SKM-1 (cell line): ENCODE measurements at regions not wholly inside any gene's neighbourhood (a gene's known extent, or its start where the extent isn't known, plus 50 kb on each side); places are given as distances from the start of the nearest gene placed in this dataset.
"Not testable (repeated sequence)": the region's sequence is repeated elsewhere in the genome, so short reads cannot be mapped to it uniquely, and the experiment has no call there.

Experiments used
- DNase-seq: peaks from one replicate; lab custom pipeline; 2025; ENCODE audit not compliant: unreplicated experiment; lab: John Stamatoyannopoulos, UW

GRCh38 chr5:158521995-158522394, 577.7 kb downstream of the EBF1 start:
- no peak for DNase-seq

GRCh38 chr5:158519433-158520021, 580.2 kb downstream of the EBF1 start:
- DNase-seq, result no peak

GRCh38 chr5:158516521-158516920, 583.2 kb downstream of the EBF1 start:
- no peak for DNase-seq

- DNase-seq, result no peak
Measured at GRCh38 chr5:158514986-158515359, 584.7 kb downstream of the EBF1 start.

GRCh38 chr5:158514319-158514985, 585.3 kb downstream of the EBF1 start:
- no peak for DNase-seq

- DNase-seq, result no peak
Measured at GRCh38 chr5:158513490-158514318, 586.0 kb downstream of the EBF1 start.

- DNase-seq, result no peak
Measured at GRCh38 chr5:158511454-158511853, 588.3 kb downstream of the EBF1 start.

GRCh38 chr5:158510479-158510878, 589.2 kb downstream of the EBF1 start:
- DNase-seq, result no peak

- DNase-seq, result no peak
Measured at GRCh38 chr5:158506648-158507047, 593.1 kb downstream of the EBF1 start.

- DNase-seq, result peak; percentile 90
Measured at GRCh38 chr5:158502686-158503085, 597.0 kb downstream of the EBF1 start.

GRCh38 chr5:158499892-158500418, 599.8 kb downstream of the EBF1 start:
- DNase-seq, result no peak

GRCh38 chr5:158499075-158499891, 600.4 kb downstream of the EBF1 start:
- no peak for DNase-seq

GRCh38 chr5:158496624-158497023, 603.1 kb downstream of the EBF1 start:
- DNase-seq, result no peak

GRCh38 chr5:158494541-158494940, 605.2 kb downstream of the EBF1 start:
- no peak for DNase-seq

- DNase-seq, result not testable (repeated sequence)
Measured at GRCh38 chr5:158494044-158494443, 605.7 kb downstream of the EBF1 start.

- DNase-seq, result no peak
Measured at GRCh38 chr5:158492841-158493242, 606.9 kb downstream of the EBF1 start.

- no peak for DNase-seq
Measured at GRCh38 chr5:158492136-158492535, 607.6 kb downstream of the EBF1 start.

- DNase-seq, result no peak
Measured at GRCh38 chr5:158487664-158488063, 612.1 kb downstream of the EBF1 start.

- DNase-seq, result no peak
Measured at GRCh38 chr5:158487156-158487555, 612.6 kb downstream of the EBF1 start.

- no peak for DNase-seq
Measured at GRCh38 chr5:158486566-158486965, 613.1 kb downstream of the EBF1 start.

- no peak for DNase-seq
Measured at GRCh38 chr5:158485604-158486081, 614.1 kb downstream of the EBF1 start.
